ENCODE measurements at regions not wholly inside any gene's neighbourhood (a gene's known extent, or its start where the extent isn't known, plus 50 kb on each side); places are given as distances from the start of the nearest gene placed in this dataset.
"Not testable (repeated sequence)": the region's sequence is repeated elsewhere in the genome, so short reads cannot be mapped to it uniquely, and the experiment has no call there.

DNA sequence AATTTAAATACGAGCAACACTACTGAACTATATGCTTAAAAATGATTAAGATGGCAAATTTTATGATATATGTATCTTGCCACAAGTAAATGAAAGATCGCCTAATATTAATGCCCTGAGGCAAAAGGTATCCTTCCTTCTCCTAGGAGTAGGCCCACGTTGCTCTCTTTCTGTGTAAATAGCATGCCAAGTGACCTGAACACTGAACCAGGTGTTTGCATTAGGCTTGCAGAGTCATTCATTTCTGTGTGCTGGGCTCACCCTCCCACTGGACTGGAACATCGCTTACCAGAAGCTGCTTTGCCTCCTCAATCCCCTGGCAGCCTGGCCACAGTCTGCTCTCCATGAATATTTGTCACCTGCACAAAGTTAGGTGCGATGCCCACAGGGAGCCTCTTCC is 83.3 kb upstream of the TNFSF11 start:
- TF ChIP-seq POLR2AphosphoS5 (IDR thresholded peaks at IDR 0.05; ENCODE audit: low read depth, low read length): no peak
- no peak for TF ChIP-seq POLR2A (IDR thresholded peaks at IDR 0.05; ENCODE audit: low read depth, low read length)
- no peak for TF ChIP-seq SPI1 (IDR thresholded peaks at IDR 0.05; ENCODE audit: low read depth, low read length)
- TF ChIP-seq POU2F2 (IDR thresholded peaks at IDR 0.05; ENCODE audit: low read depth, low read length): no peak
- TF ChIP-seq PAX5 (IDR thresholded peaks at IDR 0.05; ENCODE audit: insufficient read depth, low read length, severe bottlenecking): no peak
- TF ChIP-seq TAF1 (IDR thresholded peaks at IDR 0.05; ENCODE audit: low read depth, low read length): no peak
- peak; percentile 51 for FAIRE-seq

DNA sequence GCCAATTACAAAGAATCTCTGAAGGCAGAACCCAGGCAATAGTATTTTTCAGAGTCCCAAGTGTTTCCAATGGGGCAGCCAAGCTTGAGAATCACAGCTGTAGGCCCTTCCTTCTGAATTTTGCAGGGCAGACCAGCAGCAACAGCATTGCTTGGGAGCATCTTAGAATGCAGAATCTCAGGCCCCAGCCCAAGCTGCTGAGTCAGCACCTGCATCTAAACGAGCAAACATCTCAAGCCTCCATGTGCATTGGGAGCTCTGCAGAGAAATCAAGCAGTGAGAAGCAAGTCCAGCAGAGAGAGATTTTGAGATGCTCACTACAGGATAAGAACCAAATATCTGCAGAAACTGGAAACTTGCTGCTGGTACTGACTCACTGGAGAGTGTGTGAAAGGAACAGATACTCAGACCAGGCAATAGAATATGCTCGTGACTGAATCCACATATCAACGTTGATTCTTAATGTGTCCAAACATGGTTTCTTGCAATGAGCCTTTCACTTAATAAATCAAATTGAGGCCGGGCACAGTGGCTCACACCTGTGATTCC is 81.5 kb upstream of the TNFSF11 start:
- DNase-seq (ENCODE audit: insufficient read length, low spot score): no peak
- TF ChIP-seq PAX5 (IDR thresholded peaks at IDR 0.05; ENCODE audit: insufficient read depth, low read length, severe bottlenecking) (no peak), POLR2A (IDR thresholded peaks at IDR 0.05; ENCODE audit: low read depth, low read length) (no peak), POLR2AphosphoS5 (IDR thresholded peaks at IDR 0.05; ENCODE audit: low read depth, low read length) (no peak), SPI1 (IDR thresholded peaks at IDR 0.05; ENCODE audit: low read depth, low read length) (no peak), TAF1 (IDR thresholded peaks at IDR 0.05; ENCODE audit: low read depth, low read length) (no peak)
- no peak for FAIRE-seq

More for the DNA sequence above, 83.3 kb upstream of the TNFSF11 start:
- no peak for DNase-seq (ENCODE audit: insufficient read length, low spot score)

DNA sequence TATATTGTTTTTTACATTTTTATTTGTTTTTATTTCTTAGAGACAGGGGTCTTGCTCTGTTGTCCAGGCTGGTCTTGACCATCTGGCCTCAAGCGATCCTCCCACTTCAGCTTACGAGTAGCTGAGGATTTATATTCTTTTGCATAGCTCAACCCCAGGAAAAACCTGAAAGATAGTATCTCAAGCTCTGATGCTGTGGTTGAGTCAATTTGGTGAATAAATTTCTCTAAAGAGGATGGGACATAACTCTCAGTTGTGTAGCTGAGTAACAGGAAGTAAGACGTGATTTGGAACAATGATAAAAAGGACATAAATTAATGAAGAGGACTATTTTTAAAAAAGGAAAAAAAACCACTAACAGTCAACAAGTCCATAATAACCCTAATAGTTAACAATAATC is 79.8 kb upstream of the TNFSF11 start:
- DNase-seq (ENCODE audit: insufficient read length, low spot score) (no peak), FAIRE-seq (no peak)
- TF ChIP-seq PAX5 (IDR thresholded peaks at IDR 0.05; ENCODE audit: insufficient read depth, low read length, severe bottlenecking) (no peak), POLR2A (IDR thresholded peaks at IDR 0.05; ENCODE audit: low read depth, low read length) (no peak), POLR2AphosphoS5 (IDR thresholded peaks at IDR 0.05; ENCODE audit: low read depth, low read length) (no peak), POU2F2 (IDR thresholded peaks at IDR 0.05; ENCODE audit: low read depth, low read length) (no peak), SPI1 (IDR thresholded peaks at IDR 0.05; ENCODE audit: low read depth, low read length) (no peak), TAF1 (IDR thresholded peaks at IDR 0.05; ENCODE audit: low read depth, low read length) (no peak)

DNA sequence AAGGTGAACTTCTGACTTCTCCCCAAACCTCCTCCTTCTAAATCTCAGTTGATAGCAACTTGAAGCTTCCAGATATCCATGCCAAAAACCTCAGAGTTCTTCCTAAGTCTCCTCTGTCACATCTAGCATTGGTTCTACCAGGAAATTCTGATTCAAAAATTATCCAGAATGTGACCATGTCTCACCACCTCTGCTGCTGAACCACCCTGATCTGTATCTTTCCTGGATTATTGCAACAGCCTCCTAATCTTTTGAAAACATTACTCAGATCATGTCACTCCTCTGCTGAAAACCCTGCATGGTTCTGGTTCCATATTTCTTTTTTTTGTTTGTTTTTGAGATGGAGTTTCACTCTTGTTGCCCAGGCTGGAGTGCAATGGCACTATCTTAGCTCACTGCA is 78.7 kb upstream of the TNFSF11 start:
- no peak for DNase-seq (ENCODE audit: insufficient read length, low spot score)
- no peak for TF ChIP-seq POU2F2 (IDR thresholded peaks at IDR 0.05; ENCODE audit: low read depth, low read length)
- no peak for TF ChIP-seq POLR2AphosphoS5 (IDR thresholded peaks at IDR 0.05; ENCODE audit: low read depth, low read length)
- TF ChIP-seq POLR2A (IDR thresholded peaks at IDR 0.05; ENCODE audit: low read depth, low read length): no peak
- TF ChIP-seq SPI1 (IDR thresholded peaks at IDR 0.05; ENCODE audit: low read depth, low read length): no peak
- no peak for TF ChIP-seq TAF1 (IDR thresholded peaks at IDR 0.05; ENCODE audit: low read depth, low read length)
- TF ChIP-seq PAX5 (IDR thresholded peaks at IDR 0.05; ENCODE audit: insufficient read depth, low read length, severe bottlenecking): no peak
- FAIRE-seq: peak; percentile 5

DNA sequence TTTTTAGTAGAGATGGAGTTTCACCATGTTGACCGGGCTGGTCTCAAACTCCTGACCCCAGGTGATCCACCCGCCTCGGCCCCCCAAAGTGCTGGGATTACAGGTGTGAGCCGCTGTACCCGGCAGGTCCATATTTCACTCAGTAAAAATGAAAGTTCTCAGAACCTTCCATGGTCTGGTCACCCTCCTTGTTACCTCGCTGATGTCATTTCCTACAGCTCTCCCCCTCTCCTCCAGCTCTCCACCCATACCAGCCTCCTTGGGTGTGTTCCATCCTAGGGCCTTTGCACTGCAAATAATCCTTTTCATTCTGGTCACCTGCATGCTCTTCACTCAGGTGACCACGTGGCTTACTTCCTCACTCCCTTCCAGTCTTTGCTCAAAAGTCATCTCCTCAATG is 78.2 kb upstream of the TNFSF11 start:
- FAIRE-seq: peak; percentile 78
- TF ChIP-seq POU2F2 (IDR thresholded peaks at IDR 0.05; ENCODE audit: low read depth, low read length): no peak
- no peak for TF ChIP-seq POLR2A (IDR thresholded peaks at IDR 0.05; ENCODE audit: low read depth, low read length)
- TF ChIP-seq PAX5 (IDR thresholded peaks at IDR 0.05; ENCODE audit: insufficient read depth, low read length, severe bottlenecking): no peak
- no peak for TF ChIP-seq TAF1 (IDR thresholded peaks at IDR 0.05; ENCODE audit: low read depth, low read length)
- no peak for DNase-seq (ENCODE audit: insufficient read length, low spot score)

DNA sequence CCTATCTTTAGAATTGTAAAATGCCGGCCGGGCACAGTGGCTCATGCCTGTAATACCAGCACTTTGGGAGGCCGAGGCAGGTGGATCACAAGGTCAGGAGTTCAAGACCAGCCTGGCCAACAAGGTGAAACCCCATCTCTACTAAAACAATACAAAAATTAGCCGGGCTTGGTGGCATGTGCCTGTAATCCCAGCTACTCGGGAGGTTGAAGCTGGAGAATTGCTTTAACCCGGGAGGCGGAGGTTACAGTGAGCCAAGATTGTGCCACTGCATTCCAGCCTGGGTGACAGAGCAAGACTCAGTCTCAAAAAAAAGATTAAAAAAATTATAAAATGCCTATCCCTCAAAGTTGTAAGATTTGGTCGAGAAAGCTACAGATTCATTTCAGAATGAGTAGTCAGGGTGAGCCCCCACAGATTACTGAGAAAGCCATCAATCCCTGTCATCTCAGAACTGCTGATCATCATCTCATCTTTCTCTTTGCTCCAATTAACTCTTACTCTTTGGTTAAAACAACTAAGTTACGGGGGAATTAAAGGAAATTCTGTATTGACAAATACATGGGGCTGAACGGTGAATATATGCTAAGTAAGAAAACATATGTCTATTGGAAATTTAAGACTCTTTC is 76.9 kb upstream of the TNFSF11 start:
- not testable (repeated sequence) for FAIRE-seq; DNase-seq (ENCODE audit: insufficient read length, low spot score)

DNA sequence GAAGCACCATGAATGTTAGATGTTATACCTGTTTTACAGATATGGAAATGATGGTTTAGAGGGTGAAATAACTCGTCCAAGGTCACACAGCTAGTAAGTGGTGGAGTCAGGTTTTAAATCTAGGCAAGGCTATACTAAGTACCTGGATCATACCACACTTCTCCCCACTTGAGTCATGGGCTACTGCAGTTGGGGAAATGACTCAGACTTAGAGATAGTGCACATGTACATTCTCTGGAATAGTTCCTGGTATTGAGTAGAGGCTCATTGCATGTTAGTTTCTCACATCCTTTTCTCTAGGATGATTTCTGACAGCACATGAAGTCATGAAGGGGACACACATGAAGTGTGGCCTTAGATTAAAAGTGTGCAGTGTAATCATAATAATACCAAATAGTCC is 76.2 kb upstream of the TNFSF11 start:
- FAIRE-seq: peak; percentile 97
- TF ChIP-seq SPI1 (IDR thresholded peaks at IDR 0.05; ENCODE audit: low read depth, low read length): peak; percentile 75
- peak; percentile 69; the same call in 1 of the 2 replicates for TF ChIP-seq POU2F2 (IDR thresholded peaks at IDR 0.05; ENCODE audit: low read depth, low read length)
- TF ChIP-seq PAX5 (IDR thresholded peaks at IDR 0.05; ENCODE audit: insufficient read depth, low read length, severe bottlenecking): no peak
- peak; percentile 24 for DNase-seq (ENCODE audit: insufficient read length, low spot score)

DNA sequence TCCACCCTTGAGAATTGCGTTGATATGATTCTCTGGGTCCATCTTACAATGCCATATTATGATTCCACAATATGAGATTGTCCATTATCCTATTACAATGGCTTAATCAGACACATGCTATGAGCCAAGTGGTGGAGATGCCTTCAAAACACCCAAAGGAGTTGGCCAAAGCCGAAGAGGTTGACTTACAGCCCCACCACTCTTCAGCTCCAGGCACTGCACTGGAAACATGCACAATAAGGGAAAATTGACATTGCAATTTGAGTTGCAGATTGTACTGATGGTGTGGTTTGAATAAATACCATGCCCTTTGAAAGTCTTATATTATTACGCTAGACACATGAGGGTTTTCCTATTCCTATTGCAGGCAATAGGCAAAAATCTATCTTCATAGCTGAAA is 75.4 kb upstream of the TNFSF11 start:
- no peak for FAIRE-seq
- DNase-seq (ENCODE audit: insufficient read length, low spot score): no peak
- TF ChIP-seq POLR2A (IDR thresholded peaks at IDR 0.05; ENCODE audit: low read depth, low read length) (no peak), PAX5 (IDR thresholded peaks at IDR 0.05; ENCODE audit: insufficient read depth, low read length, severe bottlenecking) (no peak), POLR2AphosphoS5 (IDR thresholded peaks at IDR 0.05; ENCODE audit: low read depth, low read length) (no peak), TAF1 (IDR thresholded peaks at IDR 0.05; ENCODE audit: low read depth, low read length) (no peak)

Data from GM12891 (cell line).